HepG2 (cell line): ENCODE measurements at regions not wholly inside any gene's neighbourhood (a gene's known extent, or its start where the extent isn't known, plus 50 kb on each side); places are given as distances from the start of the nearest gene placed in this dataset.

Experiments used
- ATAC-seq: fragments of 200-7000 bp; cut with Tn5 transposase; 3 replicates; pipeline ENCODE4 v1.9.1; 2020; ENCODE audit warnings: mild to moderate bottlenecking, moderate library complexity
- BruUV-seq: library from RNA; stranded (reverse); fragments of 400-500 nt; replicated peaks from 2 replicates; lab custom pipeline; 2021; lab: Mats Ljungman, UMichigan
- CTCF ChIA-PET: fragments of 300-600 bp; formaldehyde crosslinking; extraction: SDS; loops from one replicate; lab custom pipeline; 2021; ENCODE audit warnings: low total read pairs, inconsistent platforms, low intra/inter-chr PET ratio; lab: Yijun Ruan, JAX
- POLR2A ChIA-PET: fragments of 350-600 bp; sonication (Branson Sonifier 250); formaldehyde crosslinking; loops from one replicate; lab custom pipeline; 2020; ENCODE audit warnings: antibody characterized with exemption, inconsistent platforms; lab: Yijun Ruan, JAX
- DNase-seq: peaks from one replicate; pipeline ENCODE4 v3.0.0-alpha.2; 2015; ENCODE audit warnings: low spot score
- FAIRE-seq: peaks from 3 replicates; lab custom pipeline; 2011; peaks lifted over from hg19 to GRCh38; lab: Jason Lieb, UNC
- H2AFZ ChIP-seq: one replicate; pipeline ENCODE4 v1.6.1; 2011; ENCODE audit warnings: low read length, inconsistent platforms
- H3K27ac ChIP-seq: fragments of 300-600 bp; 3 replicates; pipeline ENCODE4 v1.8.0; 2011; ENCODE audit warnings: mixed run types, mild to moderate bottlenecking, mixed read lengths, low read length, inconsistent platforms; ENCODE audit not compliant: insufficient read depth; ENCODE audit errors: extremely low read length
- H3K27me3 ChIP-seq, 2 experiments: fragments of 200-600 bp in 1 of 2; 2 replicates in 1 of 2; 3 replicates in 1 of 2; pipeline versions ENCODE4 v1.6.0 to v1.8.0; 2011; ENCODE audit warnings: low read length in 2 of 2, mild to moderate bottlenecking in 2 of 2, moderate library complexity in 2 of 2, inconsistent platforms in 1 of 2; ENCODE audit not compliant: insufficient read depth in 2 of 2, control insufficient read depth in 1 of 2
- H3K36me3 ChIP-seq, 2 experiments: fragments of 200-600 bp in 1 of 2; replicated peaks in 1 of 2; 2 replicates in 1 of 2; 3 replicates in 1 of 2; pipeline versions ENCODE4 v1.5.1 to v1.8.0; 2011; ENCODE audit warnings: low read length in 2 of 2, inconsistent platforms in 1 of 2; ENCODE audit not compliant: insufficient read depth in 2 of 2, control insufficient read depth in 1 of 2
- H3K4me1 ChIP-seq: 2 replicates; pipeline ENCODE4 v1.5.1; 2012; ENCODE audit warnings: low read length, inconsistent platforms; ENCODE audit not compliant: insufficient read depth
- H3K4me2 ChIP-seq: 2 replicates; pipeline ENCODE4 v1.6.0; 2011; ENCODE audit warnings: low read depth, low read length, inconsistent platforms
- H3K4me3 ChIP-seq, 3 experiments: fragments of 200-600 bp in 1 of 3; sonication (generic), shearing (Covaris generic) in 1 of 3; replicated peaks in 1 of 3; 2 replicates each; pipeline ENCODE4 v1.5.1; 2011 to 2016; ENCODE audit warnings: low read length in 3 of 3, inconsistent platforms in 2 of 3, low read depth in 2 of 3, mild to moderate bottlenecking in 2 of 3, control low read depth in 1 of 3, mixed read lengths in 1 of 3; ENCODE audit not compliant: insufficient read depth in 1 of 3
- H3K79me2 ChIP-seq: one replicate; pipeline ENCODE4 v1.6.1; 2011; ENCODE audit warnings: low read length, inconsistent platforms; ENCODE audit not compliant: insufficient read depth
- H3K9ac ChIP-seq: 2 replicates; pipeline ENCODE4 v1.6.0; 2011; ENCODE audit warnings: mild to moderate bottlenecking, low read depth, low read length, inconsistent platforms; ENCODE audit not compliant: insufficient read depth
- H3K9me3 ChIP-seq: 2 replicates; pipeline ENCODE4 v1.5.1; 2012; ENCODE audit warnings: mild to moderate bottlenecking, low read length
- H4K20me1 ChIP-seq: 2 replicates; pipeline ENCODE4 v1.6.0; 2011; ENCODE audit warnings: inconsistent platforms, mild to moderate bottlenecking, low read length, moderate library complexity; ENCODE audit not compliant: insufficient read depth
- ASH2L ChIP-seq: fragments of 300-600, 200-600 bp; sonication (generic); IDR thresholded peaks from 2 replicates; pipeline ENCODE4 v1.7.0; 2017; ENCODE audit warnings: low read depth, mild to moderate bottlenecking, moderate library complexity, mixed read lengths, low read length; ENCODE audit not compliant: insufficient read length
- JUND ChIP-seq: sonication (generic); formaldehyde crosslinking; IDR thresholded peaks from 2 replicates; pipeline ENCODE4 v1.8.0; 2022; ENCODE audit warnings: mild to moderate bottlenecking, missing genetic modification reagents
- RAD51 ChIP-seq: fragments of 450-650 bp; IDR thresholded peaks from 2 replicates; pipeline ENCODE4 v1.6.1; 2016; ENCODE audit warnings: borderline replicate concordance
- SPEN ChIP-seq: sonication (generic); formaldehyde crosslinking; IDR thresholded peaks from 2 replicates; pipeline ENCODE4 v1.5.1; 2020; ENCODE audit warnings: low read depth, mild to moderate bottlenecking, missing genetic modification reagents
- ZNF546 ChIP-seq: sonication (generic); formaldehyde crosslinking; conservative IDR thresholded peaks from 2 replicates; pipeline ENCODE4 v1.8.1; 2023; ENCODE audit warnings: mild to moderate bottlenecking, missing genetic modification reagents
- ZNF850 ChIP-seq: sonication (generic); formaldehyde crosslinking; conservative IDR thresholded peaks from 2 replicates; pipeline ENCODE4 v1.9.0; 2021; ENCODE audit warnings: mild to moderate bottlenecking, missing genetic modification reagents
- WGBS: methylation state at CpG from one replicate; pipeline ENCODE4 v1.1.6; 2017; ENCODE audit warnings: low lambda C conversion rate; 5-methylcytosine and 5-hydroxymethylcytosine counted together
- in situ Hi-C: cut with HindIII; loops from 2 replicates; pipeline ENCODE4 v1.10.0; 2017; ENCODE audit warnings: low pct_unique_long_range_greater_than_20kb; ENCODE audit not compliant: extremely low pct_ligation_motif_present
- intact Hi-C: fragments of 100-400 bp; cut with micrococcal nuclease; formaldehyde crosslinking; loops from one replicate; pipeline ENCODE4 v1.10.0; 2022; ENCODE audit not compliant: unreplicated experiment
- TF ChIP-seq, protein P1 (sequence below): IDR thresholded peaks from 2 replicates; pipeline ENCODE4 v1.6.1; 2012; ENCODE audit warnings: inconsistent platforms
- TF ChIP-seq, protein P2 (sequence below): sonication (generic); formaldehyde crosslinking; conservative IDR thresholded peaks from 2 replicates; pipeline ENCODE4 v1.8.0; 2022; ENCODE audit warnings: mild to moderate bottlenecking, moderate library complexity, missing genetic modification reagents
- TF ChIP-seq, protein P3 (sequence below): sonication (generic); formaldehyde crosslinking; IDR thresholded peaks from 2 replicates; pipeline ENCODE4 v1.5.1; 2020; ENCODE audit warnings: missing genetic modification reagents, mild to moderate bottlenecking, borderline replicate concordance

DNA sequence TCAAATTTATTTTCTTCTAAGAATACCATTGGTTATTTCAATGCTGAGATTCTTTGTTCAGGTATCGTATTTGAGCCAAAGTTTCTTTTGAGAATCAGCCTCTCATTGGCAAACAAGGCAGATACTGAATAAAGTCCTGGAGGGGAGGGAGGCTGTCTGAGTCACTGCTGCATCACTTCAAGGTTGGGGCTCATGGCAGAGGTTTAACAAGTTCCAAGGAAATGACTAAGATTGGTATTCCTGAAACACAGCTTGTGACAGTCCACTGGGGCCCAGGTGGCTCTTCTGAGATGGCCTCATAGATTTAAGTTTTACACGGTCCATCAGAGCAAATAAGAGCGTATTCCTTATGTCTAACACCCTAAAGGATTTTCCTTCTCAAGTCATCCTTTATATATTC lies 213.8 kb upstream of the STAC start:
- ATAC-seq (no peak), FAIRE-seq (no peak), DNase-seq (no peak)
- no TSS peak for BruUV-seq
- WGBS: 20% methylated on average over 3 of the region's 3 CpGs
- Histone ChIP-seq H3K4me1 (no peaks in the 10 kb centered on the region), H3K27me3 (no peaks in the 10 kb centered on the region), H3K79me2 (no peaks in the 10 kb centered on the region), H3K9me3 (peaks cover 4% of the 10 kb centered on the region; the same call in 1 of the 2 replicates), H4K20me1 (no peaks in the 10 kb centered on the region), H3K27ac (no peak overlapping the region), H3K4me2 (no peak overlapping the region), H3K36me3 (no peaks in the 10 kb centered on the region), H3K4me3 (no peak overlapping the region), H3K9ac (no peak overlapping the region), H2AFZ (no peak overlapping the region)
- POLR2A ChIA-PET: no interaction called here
- TF ChIP-seq, protein P1, sequence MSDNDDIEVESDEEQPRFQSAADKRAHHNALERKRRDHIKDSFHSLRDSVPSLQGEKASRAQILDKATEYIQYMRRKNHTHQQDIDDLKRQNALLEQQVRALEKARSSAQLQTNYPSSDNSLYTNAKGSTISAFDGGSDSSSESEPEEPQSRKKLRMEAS: no peak
- TF ChIP-seq, protein P2, sequence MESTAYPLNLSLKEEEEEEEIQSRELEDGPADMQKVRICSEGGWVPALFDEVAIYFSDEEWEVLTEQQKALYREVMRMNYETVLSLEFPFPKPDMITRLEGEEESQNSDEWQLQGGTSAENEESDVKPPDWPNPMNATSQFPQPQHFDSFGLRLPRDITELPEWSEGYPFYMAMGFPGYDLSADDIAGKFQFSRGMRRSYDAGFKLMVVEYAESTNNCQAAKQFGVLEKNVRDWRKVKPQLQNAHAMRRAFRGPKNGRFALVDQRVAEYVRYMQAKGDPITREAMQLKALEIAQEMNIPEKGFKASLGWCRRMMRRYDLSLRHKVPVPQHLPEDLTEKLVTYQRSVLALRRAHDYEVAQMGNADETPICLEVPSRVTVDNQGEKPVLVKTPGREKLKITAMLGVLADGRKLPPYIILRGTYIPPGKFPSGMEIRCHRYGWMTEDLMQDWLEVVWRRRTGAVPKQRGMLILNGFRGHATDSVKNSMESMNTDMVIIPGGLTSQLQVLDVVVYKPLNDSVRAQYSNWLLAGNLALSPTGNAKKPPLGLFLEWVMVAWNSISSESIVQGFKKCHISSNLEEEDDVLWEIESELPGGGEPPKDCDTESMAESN (CRISPR knock-in tag): no peak
- TF ChIP-seq JUND: no peak
- intact Hi-C loops (no loop called here), in situ Hi-C loops (no loop called here)
- CTCF ChIA-PET: no interaction called here

DNA sequence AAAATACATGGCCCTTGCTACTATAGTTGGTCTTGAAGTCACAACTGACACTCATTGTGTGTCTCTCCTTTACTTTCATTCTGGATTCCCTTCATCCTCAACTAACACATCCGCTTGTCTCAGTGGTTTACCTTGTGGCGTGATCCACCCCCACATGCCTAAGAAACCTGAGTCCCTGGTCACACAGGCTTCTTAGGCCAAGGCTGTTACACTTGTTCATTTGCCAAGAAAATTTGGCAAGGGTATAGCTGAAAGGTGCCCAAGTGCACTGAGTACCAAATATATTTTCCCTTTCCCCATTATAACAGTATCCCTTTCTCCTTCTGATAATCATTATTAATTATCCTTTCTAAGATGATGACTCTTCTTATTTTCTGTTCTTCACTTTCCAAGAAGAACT lies 207.6 kb upstream of the STAC start:
- intact Hi-C loops (no loop called here), in situ Hi-C loops (no loop called here)
- DNase-seq (no peak), FAIRE-seq (no peak), ATAC-seq (no peak)
- ChIA-PET POLR2A (no interaction called here), CTCF (no interaction called here)
- Histone ChIP-seq H3K4me3 (no peak overlapping the region), H3K79me2 (no peaks in the 10 kb centered on the region), H3K27me3 (no peaks in the 10 kb centered on the region), H3K36me3 (no peaks in the 10 kb centered on the region), H3K4me1 (no peaks in the 10 kb centered on the region), H3K9ac (no peak overlapping the region), H3K4me2 (no peak overlapping the region), H2AFZ (no peak overlapping the region), H4K20me1 (no peaks in the 10 kb centered on the region), H3K9me3 (no peaks in the 10 kb centered on the region), H3K27ac (no peak overlapping the region)
- WGBS: 23% methylated on average over 2 of the region's 2 CpGs
- BruUV-seq: no TSS peak
- TF ChIP-seq ZNF546 (CRISPR knock-in tag): no peak
- TF ChIP-seq SPEN (CRISPR knock-in tag): no peak
- no peak for TF ChIP-seq RAD51
- TF ChIP-seq, protein P3, sequence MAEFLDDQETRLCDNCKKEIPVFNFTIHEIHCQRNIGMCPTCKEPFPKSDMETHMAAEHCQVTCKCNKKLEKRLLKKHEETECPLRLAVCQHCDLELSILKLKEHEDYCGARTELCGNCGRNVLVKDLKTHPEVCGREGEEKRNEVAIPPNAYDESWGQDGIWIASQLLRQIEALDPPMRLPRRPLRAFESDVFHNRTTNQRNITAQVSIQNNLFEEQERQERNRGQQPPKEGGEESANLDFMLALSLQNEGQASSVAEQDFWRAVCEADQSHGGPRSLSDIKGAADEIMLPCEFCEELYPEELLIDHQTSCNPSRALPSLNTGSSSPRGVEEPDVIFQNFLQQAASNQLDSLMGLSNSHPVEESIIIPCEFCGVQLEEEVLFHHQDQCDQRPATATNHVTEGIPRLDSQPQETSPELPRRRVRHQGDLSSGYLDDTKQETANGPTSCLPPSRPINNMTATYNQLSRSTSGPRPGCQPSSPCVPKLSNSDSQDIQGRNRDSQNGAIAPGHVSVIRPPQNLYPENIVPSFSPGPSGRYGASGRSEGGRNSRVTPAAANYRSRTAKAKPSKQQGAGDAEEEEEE: no peak
- no peak for TF ChIP-seq ZNF850 (CRISPR knock-in tag)
- no peak for TF ChIP-seq ASH2L
